Epithelial cell of esophagus (primary cell): ENCODE measurements at regions not wholly inside any gene's neighbourhood (a gene's known extent, or its start where the extent isn't known, plus 50 kb on each side); places are given as distances from the start of the nearest gene placed in this dataset.

Source experiments
- DNase-seq: peaks from one replicate; pipeline ENCODE4 v3.0.0; 2010; ENCODE audit warnings: low read depth
- H3K4me3 ChIP-seq: 2 replicates; pipeline ENCODE4 v1.5.1; 2011; ENCODE audit warnings: mild to moderate bottlenecking, low read length, control low read depth
- CTCF ChIP-seq: IDR thresholded peaks from 2 replicates; pipeline ENCODE4 v1.5.1; 2011; ENCODE audit warnings: low read depth, mild to moderate bottlenecking, low read length, control low read depth, inconsistent platforms; ENCODE audit not compliant: insufficient read depth; ENCODE audit errors: missing control alignments

- TF ChIP-seq CTCF: no peak
- no peak overlapping the region for H3K4me3 ChIP-seq
- DNase-seq: no peak
Measured at GRCh38 chr6:11433860-11434259, 103.7 kb upstream of the TMEM170B start.

GRCh38 chr6:11432713-11433450 lies 104.7 kb upstream of the TMEM170B start:
- DNase-seq: peak; percentile 62
- H3K4me3 ChIP-seq: no peak overlapping the region
- no peak for TF ChIP-seq CTCF

- no peak for TF ChIP-seq CTCF
- no peak overlapping the region for H3K4me3 ChIP-seq
- DNase-seq: no peak
Measured at GRCh38 chr6:11432091-11432490, 105.5 kb upstream of the TMEM170B start.

- DNase-seq: no peak
- no peak for TF ChIP-seq CTCF
- no peak overlapping the region for H3K4me3 ChIP-seq
Measured at GRCh38 chr6:11431455-11431937, 106.1 kb upstream of the TMEM170B start.

- no peak for TF ChIP-seq CTCF
- no peak for DNase-seq
- no peak overlapping the region for H3K4me3 ChIP-seq
Measured at GRCh38 chr6:11430036-11430435, 107.5 kb upstream of the TMEM170B start.

GRCh38 chr6:11429577-11429976 lies 108.0 kb upstream of the TMEM170B start:
- TF ChIP-seq CTCF: no peak
- H3K4me3 ChIP-seq: no peak overlapping the region
- DNase-seq: no peak

- peak; percentile 20 for DNase-seq
- no peak overlapping the region for H3K4me3 ChIP-seq
- TF ChIP-seq CTCF: no peak
Measured at GRCh38 chr6:11428895-11429294, 108.7 kb upstream of the TMEM170B start.
